Sigmoid colon (tissue), 6 donors: ENCODE measurements at regions not wholly inside any gene's neighbourhood (a gene's known extent, or its start where the extent isn't known, plus 50 kb on each side); places are given as distances from the start of the nearest gene placed in this dataset.
A peak's percentile ranks its signal among the peaks of the same experiment; 100 is the strongest.

Source experiments
- DNase-seq: peaks from one replicate; pipeline ENCODE4 v3.0.0-alpha.2; 2019
- H3K27ac ChIP-seq, 4 donors: fragments of 200-600 bp; sonication (generic); one replicate each; pipeline ENCODE4 v1.5.1; 2016 to 2019; ENCODE audit warnings: mild to moderate bottlenecking in 1 of 4
- H3K27me3 ChIP-seq, 3 donors: fragments of 200-600 bp; sonication (generic); one replicate each; pipeline ENCODE4 v1.5.1; 2019; ENCODE audit warnings: mild to moderate bottlenecking in 1 of 3
- H3K36me3 ChIP-seq, 4 donors: fragments of 200-600 bp; sonication (generic); one replicate each; pipeline ENCODE4 v1.5.1; 2016 to 2019
- H3K4me1 ChIP-seq, 4 donors: fragments of 200-600 bp; sonication (generic); one replicate each; pipeline ENCODE4 v1.5.1; 2017 to 2019
- H3K4me3 ChIP-seq, 4 donors: fragments of 200-600 bp; sonication (generic); one replicate each; pipeline ENCODE4 v1.5.1; 2017 to 2019; ENCODE audit warnings: mild to moderate bottlenecking in 2 of 4, moderate library complexity in 1 of 4
- H3K9me3 ChIP-seq, 4 donors: fragments of 200-600 bp in 3 of 4; sonication (generic) in 3 of 4; one replicate each; pipeline versions ENCODE4 v1.5.1 to v1.6.1; 2013 to 2019
- EP300 ChIP-seq, 4 donors: sonication (generic); formaldehyde crosslinking; IDR thresholded peaks; one replicate each; pipeline ENCODE4 v1.6.1; 2017; ENCODE audit warnings: antibody characterized with exemption in 4 of 4
- POLR2A ChIP-seq, 2 donors: fragments of 450-650 bp; IDR thresholded peaks; one replicate each; pipeline ENCODE4 v1.6.1; 2016; ENCODE audit warnings: antibody characterized with exemption in 2 of 2, mild to moderate bottlenecking in 2 of 2, moderate library complexity in 2 of 2
- POLR2AphosphoS5 ChIP-seq, 4 donors: sonication (generic); formaldehyde crosslinking; IDR thresholded peaks; one replicate each; pipeline ENCODE4 v1.6.1; 2017; ENCODE audit warnings: antibody characterized with exemption in 4 of 4
- WGBS, 2 donors: extraction: QIAGEN DNeasy Blood & Tissue Kit; methylation state at CpG; one replicate each; pipeline ENCODE4 v1.1.7; 2013; 5-methylcytosine and 5-hydroxymethylcytosine counted together
- intact Hi-C: fragments of 100-400 bp; cut with DNase I; formaldehyde crosslinking; loops from one replicate; pipeline ENCODE4 v1.15.1; 2023
- TF ChIP-seq, protein P1 (sequence below), 4 experiments: fragments of 450-650 bp in 3 of 4; fragments of 200-600 bp in 1 of 4; IDR thresholded peaks; one replicate each; pipeline ENCODE4 v1.5.1; 2016 to 2019; ENCODE audit warnings: antibody characterized with exemption in 4 of 4, mild to moderate bottlenecking in 3 of 4, moderate library complexity in 2 of 4
- donor health status: healthy with polysubstance abuse.
- donor health status: healthy.

GRCh38 chr15:26081758-26082220 is 218.7 kb upstream of the ATP10A start:
- intact Hi-C loops = loop anchor here (5.0 kb wide), 1 partner anchor 644 kb away; the partner anchor contains the start of gene UBE3A
- H3K27ac ChIP-seq = peak overlapping the region; percentile 30 to 95 (median 94)
- DNase-seq = no peak
- 22 to 32% methylated on average over 10 of the region's 10 CpGs for WGBS, 2 donors
- no peaks in the 10 kb centered on the region for H3K27me3 ChIP-seq
- peaks cover 0 to 16% (median 7%) of the 10 kb centered on the region in 4 donors for H3K4me1 ChIP-seq
- H3K9me3 ChIP-seq = no peaks in the 10 kb centered on the region
- TF ChIP-seq, protein P1, sequence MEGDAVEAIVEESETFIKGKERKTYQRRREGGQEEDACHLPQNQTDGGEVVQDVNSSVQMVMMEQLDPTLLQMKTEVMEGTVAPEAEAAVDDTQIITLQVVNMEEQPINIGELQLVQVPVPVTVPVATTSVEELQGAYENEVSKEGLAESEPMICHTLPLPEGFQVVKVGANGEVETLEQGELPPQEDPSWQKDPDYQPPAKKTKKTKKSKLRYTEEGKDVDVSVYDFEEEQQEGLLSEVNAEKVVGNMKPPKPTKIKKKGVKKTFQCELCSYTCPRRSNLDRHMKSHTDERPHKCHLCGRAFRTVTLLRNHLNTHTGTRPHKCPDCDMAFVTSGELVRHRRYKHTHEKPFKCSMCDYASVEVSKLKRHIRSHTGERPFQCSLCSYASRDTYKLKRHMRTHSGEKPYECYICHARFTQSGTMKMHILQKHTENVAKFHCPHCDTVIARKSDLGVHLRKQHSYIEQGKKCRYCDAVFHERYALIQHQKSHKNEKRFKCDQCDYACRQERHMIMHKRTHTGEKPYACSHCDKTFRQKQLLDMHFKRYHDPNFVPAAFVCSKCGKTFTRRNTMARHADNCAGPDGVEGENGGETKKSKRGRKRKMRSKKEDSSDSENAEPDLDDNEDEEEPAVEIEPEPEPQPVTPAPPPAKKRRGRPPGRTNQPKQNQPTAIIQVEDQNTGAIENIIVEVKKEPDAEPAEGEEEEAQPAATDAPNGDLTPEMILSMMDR (IDR thresholded peaks at IDR 0.05) = no peak
- TF ChIP-seq POLR2AphosphoS5 (IDR thresholded peaks at IDR 0.05) (no peak), POLR2A (IDR thresholded peaks at IDR 0.05) (no peak), EP300 (IDR thresholded peaks at IDR 0.05) (no peak)
- H3K4me3 ChIP-seq = peak overlapping the region in 2 of 4 donors; percentile 77 to 86
- H3K36me3 ChIP-seq = no peaks in the 10 kb centered on the region

DNA sequence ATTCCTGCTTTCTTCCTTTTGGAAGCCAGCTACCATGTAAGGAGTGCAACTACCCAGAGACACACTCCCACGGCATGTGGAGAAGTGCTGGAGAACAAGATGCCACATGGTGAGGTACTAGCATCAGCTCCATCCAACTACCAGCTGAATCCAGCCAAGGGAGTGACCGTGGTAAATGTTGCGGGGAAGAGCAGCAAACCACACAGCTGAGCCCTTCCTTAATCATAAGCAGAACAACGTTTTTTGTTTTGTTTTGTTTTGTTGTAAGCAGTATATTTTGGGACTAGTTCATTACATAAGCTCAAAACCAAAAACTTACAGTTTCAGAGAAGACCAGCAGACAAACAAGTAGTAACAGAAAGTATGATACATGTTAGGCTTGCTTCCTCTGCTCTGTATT is 212.6 kb upstream of the ATP10A start:
- H3K9me3 ChIP-seq = no peaks in the 10 kb centered on the region
- intact Hi-C loops = no loop called here
- 78 to 79% methylated on average over 4 of the region's 4 CpGs for WGBS, 2 donors
- DNase-seq = no peak
- H3K36me3 ChIP-seq = no peaks in the 10 kb centered on the region
- TF ChIP-seq POLR2AphosphoS5 (IDR thresholded peaks at IDR 0.05) = no peak
- no peak for TF ChIP-seq POLR2A (IDR thresholded peaks at IDR 0.05)
- TF ChIP-seq EP300 (IDR thresholded peaks at IDR 0.05) = no peak
- TF ChIP-seq, protein P1 (IDR thresholded peaks at IDR 0.05) = no peak
- no peaks in the 10 kb centered on the region for H3K27me3 ChIP-seq
- H3K4me3 ChIP-seq = no peak overlapping the region
- no peak overlapping the region for H3K27ac ChIP-seq
- no peaks in the 10 kb centered on the region for H3K4me1 ChIP-seq

DNA sequence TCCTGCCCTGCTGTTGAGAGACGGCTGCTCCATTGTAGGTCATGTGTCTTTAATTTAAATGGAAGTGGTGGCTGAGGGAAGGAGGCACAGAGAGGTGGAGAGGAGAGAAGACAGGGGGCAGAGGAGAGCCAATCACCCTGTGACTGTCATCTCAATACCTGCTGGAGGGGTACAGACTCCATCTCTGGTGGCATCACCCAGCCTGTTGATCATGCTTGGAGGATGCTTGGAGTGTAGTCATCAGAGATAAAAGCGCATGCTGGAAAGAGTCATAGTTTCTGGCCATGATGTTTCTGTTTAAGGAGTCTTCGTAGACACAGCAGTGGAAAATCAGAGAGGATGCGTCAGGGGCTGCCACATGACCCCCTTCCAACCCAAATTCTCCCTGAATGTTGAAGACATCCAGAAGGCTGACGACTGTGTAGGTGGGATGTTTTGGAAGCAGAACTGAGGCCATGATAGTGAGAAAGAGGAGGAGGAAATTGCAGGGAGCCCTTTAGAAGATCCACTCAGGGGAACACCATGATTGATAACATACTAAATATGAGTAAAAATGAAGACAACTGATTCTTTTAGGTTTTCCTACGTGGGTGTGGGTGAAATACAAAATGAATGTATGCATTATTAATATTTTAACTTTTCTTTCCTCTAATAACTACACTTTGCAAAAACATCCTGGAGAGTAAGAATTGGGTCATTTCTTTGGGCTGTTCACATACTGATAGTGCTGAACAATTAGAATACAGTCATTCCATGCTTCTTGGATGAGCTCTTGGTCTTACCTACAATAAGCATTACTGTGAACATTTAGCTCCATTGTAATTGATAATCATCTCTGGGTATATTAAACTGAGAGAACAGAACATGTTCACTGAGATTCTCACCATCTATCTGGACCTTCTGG is 210.6 kb upstream of the ATP10A start:
- Histone ChIP-seq H3K27me3 (no peaks in the 10 kb centered on the region), H3K4me1 (no peaks in the 10 kb centered on the region), H3K36me3 (no peaks in the 10 kb centered on the region), H3K27ac (no peak overlapping the region), H3K4me3 (no peak overlapping the region), H3K9me3 (no peaks in the 10 kb centered on the region)
- intact Hi-C loops = no loop called here
- WGBS, 2 donors = 60 to 61% methylated on average over 6 of the region's 6 CpGs
- DNase-seq = no peak
- no peak for TF ChIP-seq POLR2AphosphoS5 (IDR thresholded peaks at IDR 0.05)

DNA sequence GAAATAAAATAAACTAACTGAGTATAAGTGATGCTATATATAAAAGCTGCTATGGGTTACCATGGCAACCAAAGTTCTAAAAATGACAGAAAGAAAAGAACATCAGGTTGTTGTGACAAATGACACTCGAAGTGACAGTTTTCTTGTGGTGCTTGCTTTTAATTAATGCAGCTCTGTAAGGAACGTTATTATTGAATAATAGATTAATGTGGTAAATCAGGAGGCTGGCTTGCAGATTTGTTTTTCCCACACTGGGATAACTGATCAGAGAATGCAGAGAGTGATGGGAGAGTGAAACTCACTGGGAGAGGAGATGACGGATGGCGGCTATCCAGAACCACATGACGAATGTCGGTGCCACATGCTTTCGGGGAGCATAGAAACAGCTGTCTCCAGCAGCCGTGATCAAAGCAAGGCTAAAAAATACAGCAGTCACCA is 207.0 kb upstream of the ATP10A start:
- WGBS, 2 donors = 73 to 82% methylated on average over 8 of the region's 8 CpGs
- Histone ChIP-seq H3K36me3 (no peaks in the 10 kb centered on the region), H3K27ac (no peak overlapping the region), H3K4me3 (no peak overlapping the region), H3K4me1 (no peaks in the 10 kb centered on the region), H3K27me3 (no peaks in the 10 kb centered on the region), H3K9me3 (no peaks in the 10 kb centered on the region)
- intact Hi-C loops = no loop called here
- TF ChIP-seq POLR2AphosphoS5 (IDR thresholded peaks at IDR 0.05) (no peak), POLR2A (IDR thresholded peaks at IDR 0.05) (no peak), EP300 (IDR thresholded peaks at IDR 0.05) (no peak)
- TF ChIP-seq, protein P1 (IDR thresholded peaks at IDR 0.05) = no peak
- no peak for DNase-seq

DNA sequence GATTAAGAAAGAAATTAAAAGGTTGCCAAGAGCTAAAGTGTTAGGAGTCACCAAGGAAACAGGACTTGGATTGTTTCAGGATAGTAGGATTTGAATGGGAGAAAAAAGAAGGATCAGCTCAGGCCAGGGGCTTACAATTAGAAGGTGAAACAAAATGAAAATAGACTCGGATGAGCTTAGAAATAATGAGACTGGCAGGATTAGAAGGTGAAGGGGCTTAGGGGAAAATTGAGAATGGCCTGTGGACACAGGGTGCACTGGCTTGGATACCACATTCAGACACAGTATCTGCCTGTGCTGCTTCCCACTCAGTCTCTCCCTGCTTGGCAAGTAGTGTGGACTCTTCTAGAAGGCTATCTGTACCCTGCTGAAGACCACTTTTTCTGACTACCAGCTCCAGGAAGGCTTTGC is 206.1 kb upstream of the ATP10A start:
- Histone ChIP-seq H3K36me3 (no peaks in the 10 kb centered on the region), H3K4me3 (no peak overlapping the region), H3K27ac (no peak overlapping the region), H3K9me3 (no peaks in the 10 kb centered on the region), H3K27me3 (no peaks in the 10 kb centered on the region), H3K4me1 (no peaks in the 10 kb centered on the region)
- 75 to 81% methylated on average over 1 of the region's 1 CpG for WGBS, 2 donors
- TF ChIP-seq POLR2A (IDR thresholded peaks at IDR 0.05) (no peak), EP300 (IDR thresholded peaks at IDR 0.05) (no peak), POLR2AphosphoS5 (IDR thresholded peaks at IDR 0.05) (no peak)
- TF ChIP-seq, protein P1 (IDR thresholded peaks at IDR 0.05) = no peak
- intact Hi-C loops = no loop called here
- DNase-seq = no peak
